Neural progenitor cell (in vitro differentiated cells): ENCODE measurements at regions not wholly inside any gene's neighbourhood (a gene's known extent, or its start where the extent isn't known, plus 50 kb on each side); places are given as distances from the start of the nearest gene placed in this dataset.
A peak's percentile ranks its signal among the peaks of the same experiment; 100 is the strongest.
"Not testable (repeated sequence)": the region's sequence is repeated elsewhere in the genome, so short reads cannot be mapped to it uniquely, and the experiment has no call there.

ENCODE experiments used
- DNase-seq: peaks from one replicate; pipeline ENCODE4 v3.0.0-alpha.2; 2016; ENCODE audit warnings: low spot score
- H2AFZ ChIP-seq: fragments of 200-600 bp; sonication (generic); replicated peaks from 2 replicates; pipeline ENCODE4 v1.6.1; 2016; ENCODE audit warnings: antibody characterized with exemption
- H3F3A ChIP-seq: fragments of 200-600 bp; sonication (generic); 2 replicates; pipeline ENCODE4 v1.6.1; 2016; ENCODE audit warnings: antibody characterized with exemption, low read depth
- H3K27ac ChIP-seq: fragments of 200-600 bp; sonication (generic); 2 replicates; pipeline ENCODE4 v1.5.1; 2016; ENCODE audit warnings: mild to moderate bottlenecking
- H3K27me3 ChIP-seq: fragments of 200-600 bp; sonication (generic); 2 replicates; pipeline ENCODE4 v1.6.1; 2016; ENCODE audit warnings: mild to moderate bottlenecking, moderate library complexity
- H3K36me3 ChIP-seq: fragments of 200-600 bp; sonication (generic); 2 replicates; pipeline ENCODE4 v1.5.1; 2016
- H3K4me1 ChIP-seq: fragments of 200-600 bp; sonication (generic); 2 replicates; pipeline ENCODE4 v1.6.1; 2016; ENCODE audit warnings: mixed run types
- H3K4me2 ChIP-seq: fragments of 200-600 bp; sonication (generic); 2 replicates; pipeline ENCODE4 v1.6.1; 2016
- H3K4me3 ChIP-seq: fragments of 200-600 bp; sonication (generic); 2 replicates; pipeline ENCODE4 v1.5.1; 2016
- H3K79me2 ChIP-seq: fragments of 200-600 bp; sonication (generic); 2 replicates; pipeline ENCODE4 v1.6.1; 2016; ENCODE audit warnings: low read depth
- H3K9ac ChIP-seq: fragments of 200-600 bp; sonication (generic); 2 replicates; pipeline ENCODE4 v1.6.1; 2016
- H3K9me3 ChIP-seq: fragments of 200-600 bp; sonication (generic); 2 replicates; pipeline ENCODE4 v1.5.1; 2016; ENCODE audit warnings: low read depth
- H4K20me1 ChIP-seq: fragments of 200-600 bp; sonication (generic); 2 replicates; pipeline ENCODE4 v1.6.1; 2016; ENCODE audit warnings: low read depth
- H3K27ac Mint-ChIP-seq: 3 replicates; pipeline ENCODE4 v1.8.0; 2021; ENCODE audit warnings: mixed read lengths
- H3K27me3 Mint-ChIP-seq: 2 replicates; pipeline ENCODE4 v1.8.0; 2022; ENCODE audit warnings: low read depth, mild to moderate bottlenecking, inconsistent platforms, moderate library complexity, mixed read lengths; ENCODE audit not compliant: insufficient read depth
- H3K36me3 Mint-ChIP-seq: 3 replicates; pipeline ENCODE4 v1.8.0; 2021; ENCODE audit warnings: mixed read lengths
- H3K4me1 Mint-ChIP-seq: 3 replicates; pipeline ENCODE4 v1.8.0; 2021; ENCODE audit warnings: mixed read lengths
- H3K4me3 Mint-ChIP-seq: 3 replicates; pipeline ENCODE4 v1.8.0; 2021; ENCODE audit warnings: mild to moderate bottlenecking, moderate library complexity, mixed read lengths
- H3K9me3 Mint-ChIP-seq: 3 replicates; pipeline ENCODE4 v1.8.0; 2020; ENCODE audit warnings: mixed read lengths
- EZH2 ChIP-seq: fragments of 200-600 bp; sonication (generic); IDR thresholded peaks from 2 replicates; pipeline ENCODE4 v1.6.1; 2017; ENCODE audit warnings: antibody characterized with exemption, mild to moderate bottlenecking, moderate library complexity
- EZH2phosphoT487 ChIP-seq: fragments of 200-600 bp; sonication (generic); IDR thresholded peaks from 2 replicates; pipeline ENCODE4 v1.6.1; 2017; ENCODE audit warnings: antibody characterized with exemption
- TF ChIP-seq, protein P1 (sequence below): fragments of 200-600 bp; sonication (generic); IDR thresholded peaks from 2 replicates; pipeline ENCODE4 v1.5.1; 2017; ENCODE audit warnings: antibody characterized with exemption, mild to moderate bottlenecking

DNA sequence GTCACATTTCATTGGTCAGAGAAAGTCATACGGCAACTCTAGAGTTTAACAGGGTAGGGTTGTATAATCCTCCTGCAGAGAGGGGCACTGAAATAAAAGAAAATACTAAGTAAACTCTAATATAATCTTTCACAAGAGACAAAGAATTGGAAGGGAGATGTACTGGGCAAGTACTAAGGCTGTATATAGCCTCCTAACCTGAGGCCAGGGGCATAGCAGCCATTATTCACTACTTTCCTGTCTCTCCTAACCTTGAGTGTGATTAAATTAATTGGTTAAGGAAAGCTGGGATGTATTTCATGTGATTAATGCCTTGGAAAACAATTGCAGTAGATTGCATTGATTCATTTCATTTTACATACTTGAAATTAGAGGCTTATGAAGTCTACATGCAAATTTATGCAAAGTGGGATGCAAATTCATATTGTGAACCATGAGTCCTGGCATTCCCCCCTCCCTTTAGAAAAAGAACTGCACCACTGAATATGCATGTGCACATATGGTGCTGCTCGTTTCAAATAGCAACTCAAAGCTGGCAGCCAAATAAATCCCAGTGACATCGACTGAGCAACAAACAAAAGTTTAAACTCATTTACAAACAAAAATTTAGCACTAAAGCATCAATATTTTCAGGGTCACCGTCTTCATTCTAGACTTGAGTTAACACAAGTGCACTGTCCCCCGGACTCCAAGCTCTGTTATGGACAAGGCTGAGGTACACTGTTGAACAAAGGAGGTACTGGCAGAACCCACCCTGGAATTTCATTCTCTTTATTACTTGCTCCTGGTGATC is 70.0 kb downstream of the DMAC1 start:
- Histone ChIP-seq H3K4me1 (no peaks in the 10 kb centered on the region), H3K27me3 (no peaks in the 10 kb centered on the region), H3K36me3 (no peaks in the 10 kb centered on the region), H3F3A (no peaks in the 10 kb centered on the region), H3K79me2 (no peaks in the 10 kb centered on the region), H2AFZ (no peak overlapping the region), H3K9me3 (no peaks in the 10 kb centered on the region), H3K4me2 (no peak overlapping the region), H3K4me3 (no peak overlapping the region), H4K20me1 (no peaks in the 10 kb centered on the region), H3K9ac (no peak overlapping the region), H3K27ac (no peak overlapping the region)
- H3K27me3 Mint-ChIP-seq: peaks cover 2% of the 10 kb centered on the region
- no peaks in the 10 kb centered on the region for H3K9me3 Mint-ChIP-seq
- TF ChIP-seq EZH2: no peak
- TF ChIP-seq, protein P1, sequence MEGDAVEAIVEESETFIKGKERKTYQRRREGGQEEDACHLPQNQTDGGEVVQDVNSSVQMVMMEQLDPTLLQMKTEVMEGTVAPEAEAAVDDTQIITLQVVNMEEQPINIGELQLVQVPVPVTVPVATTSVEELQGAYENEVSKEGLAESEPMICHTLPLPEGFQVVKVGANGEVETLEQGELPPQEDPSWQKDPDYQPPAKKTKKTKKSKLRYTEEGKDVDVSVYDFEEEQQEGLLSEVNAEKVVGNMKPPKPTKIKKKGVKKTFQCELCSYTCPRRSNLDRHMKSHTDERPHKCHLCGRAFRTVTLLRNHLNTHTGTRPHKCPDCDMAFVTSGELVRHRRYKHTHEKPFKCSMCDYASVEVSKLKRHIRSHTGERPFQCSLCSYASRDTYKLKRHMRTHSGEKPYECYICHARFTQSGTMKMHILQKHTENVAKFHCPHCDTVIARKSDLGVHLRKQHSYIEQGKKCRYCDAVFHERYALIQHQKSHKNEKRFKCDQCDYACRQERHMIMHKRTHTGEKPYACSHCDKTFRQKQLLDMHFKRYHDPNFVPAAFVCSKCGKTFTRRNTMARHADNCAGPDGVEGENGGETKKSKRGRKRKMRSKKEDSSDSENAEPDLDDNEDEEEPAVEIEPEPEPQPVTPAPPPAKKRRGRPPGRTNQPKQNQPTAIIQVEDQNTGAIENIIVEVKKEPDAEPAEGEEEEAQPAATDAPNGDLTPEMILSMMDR: no peak
- TF ChIP-seq EZH2phosphoT487: no peak
- no peak for DNase-seq
- peak overlapping the region; percentile 42 for H3K27ac Mint-ChIP-seq
- H3K36me3 Mint-ChIP-seq: no peaks in the 10 kb centered on the region
- H3K4me3 Mint-ChIP-seq: no peak overlapping the region
- no peaks in the 10 kb centered on the region for H3K4me1 Mint-ChIP-seq

DNA sequence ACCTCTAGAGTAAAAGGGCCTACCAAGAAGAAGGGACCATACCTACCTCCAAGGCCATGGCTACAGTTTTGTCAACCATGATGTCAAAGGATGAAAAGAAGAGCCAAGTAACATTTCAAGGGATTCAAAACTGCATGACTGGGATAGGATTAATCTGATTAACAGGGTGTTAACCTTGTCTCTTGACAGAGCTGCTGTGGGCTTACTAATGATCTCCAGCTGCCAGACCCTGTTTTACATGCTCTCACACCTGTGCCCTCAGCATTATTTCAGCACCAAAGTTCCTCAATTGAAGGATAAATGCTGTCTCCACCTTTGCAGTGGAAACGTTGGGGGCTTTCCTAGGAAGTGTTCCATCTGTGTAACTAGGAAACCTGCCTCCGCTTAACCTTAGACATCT is 78.3 kb downstream of the DMAC1 start:
- no peak overlapping the region for H3K4me3 Mint-ChIP-seq
- no peaks in the 10 kb centered on the region for H3K9me3 ChIP-seq
- no peak overlapping the region for H3K4me3 ChIP-seq
- no peaks in the 10 kb centered on the region for H4K20me1 ChIP-seq
- no peak overlapping the region for H3K27ac ChIP-seq
- peaks cover 8% of the 10 kb centered on the region for H3K27me3 Mint-ChIP-seq
- H3K4me1 ChIP-seq: no peaks in the 10 kb centered on the region
- no peaks in the 10 kb centered on the region for H3F3A ChIP-seq
- no peak overlapping the region for H3K4me2 ChIP-seq
- peaks cover 5% of the 10 kb centered on the region for H3K4me1 Mint-ChIP-seq
- H3K36me3 Mint-ChIP-seq: peaks cover 1% of the 10 kb centered on the region
- peaks cover 9% of the 10 kb centered on the region for H3K9me3 Mint-ChIP-seq
- H3K27ac Mint-ChIP-seq: no peak overlapping the region
- H3K36me3 ChIP-seq: no peaks in the 10 kb centered on the region
- no peak overlapping the region for H3K9ac ChIP-seq
- TF ChIP-seq EZH2 (no peak), EZH2phosphoT487 (no peak)
- TF ChIP-seq, protein P1: no peak
- H2AFZ ChIP-seq: no peak overlapping the region
- no peak for DNase-seq
- H3K27me3 ChIP-seq: no peaks in the 10 kb centered on the region
- no peaks in the 10 kb centered on the region for H3K79me2 ChIP-seq

DNA sequence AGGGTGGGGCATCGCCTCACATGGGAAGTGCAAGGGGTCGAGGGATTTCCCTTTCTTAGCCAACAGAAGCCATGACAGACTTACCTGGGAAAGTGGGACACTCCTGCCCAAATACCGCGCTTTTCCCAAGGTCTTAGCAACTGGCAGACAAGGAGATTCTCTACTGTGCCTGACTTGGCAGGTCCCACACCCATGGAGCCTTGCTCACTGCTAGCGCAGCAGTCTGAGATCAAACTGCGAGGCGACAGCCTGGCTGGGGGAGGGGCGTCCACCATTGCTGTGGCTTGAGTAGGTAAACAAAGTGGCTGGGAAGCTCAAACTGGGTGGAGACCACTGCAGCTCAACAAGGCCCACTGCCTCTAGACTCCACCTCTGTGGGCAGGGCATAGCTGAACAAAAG is 86.5 kb downstream of the DMAC1 start:
- not testable (repeated sequence) for H3K9me3 Mint-ChIP-seq, H3K27ac ChIP-seq, H3K4me1 Mint-ChIP-seq

DNA sequence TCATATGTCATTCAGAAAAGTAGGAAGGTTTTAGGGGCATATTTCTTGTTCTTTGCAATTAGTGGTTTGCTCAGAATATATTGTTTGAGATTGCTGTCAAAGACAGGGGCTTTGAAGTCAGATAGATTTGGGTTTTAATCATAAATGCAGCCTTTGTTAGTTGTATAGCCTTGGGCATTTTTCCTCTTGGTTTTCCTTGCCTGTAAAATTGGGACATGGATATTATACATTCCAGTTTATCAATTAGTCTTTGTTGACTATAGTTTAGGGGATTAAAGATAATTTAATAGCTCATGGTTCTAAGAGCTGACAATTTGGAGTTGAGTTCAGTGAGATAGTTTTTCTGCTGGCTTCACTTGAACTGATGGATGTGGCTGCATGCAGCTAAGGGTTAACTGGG is 88.9 kb downstream of the DMAC1 start:
- H3K9ac ChIP-seq: no peak overlapping the region
- Mint-ChIP-seq H3K27ac (no peak overlapping the region), H3K9me3 (no peaks in the 10 kb centered on the region), H3K27me3 (no peaks in the 10 kb centered on the region), H3K4me3 (no peak overlapping the region), H3K4me1 (peaks cover 8% of the 10 kb centered on the region), H3K36me3 (no peaks in the 10 kb centered on the region)
- H3F3A ChIP-seq: no peaks in the 10 kb centered on the region
- H4K20me1 ChIP-seq: no peaks in the 10 kb centered on the region
- no peak overlapping the region for H3K4me2 ChIP-seq
- no peak overlapping the region for H3K27ac ChIP-seq
- no peaks in the 10 kb centered on the region for H3K9me3 ChIP-seq
- DNase-seq: no peak
- H3K4me3 ChIP-seq: no peak overlapping the region
- no peaks in the 10 kb centered on the region for H3K4me1 ChIP-seq
- TF ChIP-seq, protein P1: no peak
- no peak for TF ChIP-seq EZH2phosphoT487
- TF ChIP-seq EZH2: no peak
- H3K36me3 ChIP-seq: no peaks in the 10 kb centered on the region
- H3K79me2 ChIP-seq: no peaks in the 10 kb centered on the region
- H2AFZ ChIP-seq: no peak overlapping the region
- no peaks in the 10 kb centered on the region for H3K27me3 ChIP-seq

More for the DNA sequence above, 86.5 kb downstream of the DMAC1 start:
- H3K4me1 ChIP-seq, H3F3A ChIP-seq, H3K27me3 ChIP-seq, H4K20me1 ChIP-seq, H3K4me3 ChIP-seq, H2AFZ ChIP-seq, H3K79me2 ChIP-seq, H3K4me3 Mint-ChIP-seq, H3K4me2 ChIP-seq, H3K27me3 Mint-ChIP-seq, H3K36me3 Mint-ChIP-seq, H3K9me3 ChIP-seq, DNase-seq, H3K27ac Mint-ChIP-seq, H3K36me3 ChIP-seq, H3K9ac ChIP-seq: not testable (repeated sequence)
